ENCODE measurements at regions not wholly inside any gene's neighbourhood (a gene's known extent, or its start where the extent isn't known, plus 50 kb on each side); places are given as distances from the start of the nearest gene placed in this dataset.

DNA sequence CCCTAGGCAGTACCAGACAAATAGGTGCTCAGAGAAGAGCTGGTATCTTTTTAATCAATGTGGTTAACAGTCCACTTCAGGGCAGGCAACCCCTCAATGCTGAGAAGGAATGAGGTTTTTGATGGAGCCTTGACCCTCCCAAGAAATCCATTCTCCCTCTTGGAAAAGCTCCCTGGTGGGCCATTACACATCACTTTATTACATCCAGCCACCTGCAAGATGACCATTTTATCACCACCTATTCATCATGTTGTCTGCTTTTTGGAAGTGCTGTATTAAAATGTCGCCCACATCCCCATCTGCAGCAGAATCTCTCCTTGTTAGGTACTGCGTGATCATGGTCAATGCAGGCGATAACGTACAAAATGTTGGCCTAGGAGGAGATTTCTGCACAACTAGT is 614.7 kb upstream of the TMEM132C start:
- no peaks in the 10 kb centered on the region for H3K36me3 Mint-ChIP-seq (ENCODE audit: insufficient read depth)
- no peaks in the 10 kb centered on the region for H3K27me3 Mint-ChIP-seq
- no peak overlapping the region for H3K4me3 Mint-ChIP-seq (ENCODE audit: low read depth)
- H3K27ac Mint-ChIP-seq = no peak overlapping the region
- DNase-seq (ENCODE audit: low spot score, unreplicated experiment) = no peak
- TF ChIP-seq, protein P1, sequence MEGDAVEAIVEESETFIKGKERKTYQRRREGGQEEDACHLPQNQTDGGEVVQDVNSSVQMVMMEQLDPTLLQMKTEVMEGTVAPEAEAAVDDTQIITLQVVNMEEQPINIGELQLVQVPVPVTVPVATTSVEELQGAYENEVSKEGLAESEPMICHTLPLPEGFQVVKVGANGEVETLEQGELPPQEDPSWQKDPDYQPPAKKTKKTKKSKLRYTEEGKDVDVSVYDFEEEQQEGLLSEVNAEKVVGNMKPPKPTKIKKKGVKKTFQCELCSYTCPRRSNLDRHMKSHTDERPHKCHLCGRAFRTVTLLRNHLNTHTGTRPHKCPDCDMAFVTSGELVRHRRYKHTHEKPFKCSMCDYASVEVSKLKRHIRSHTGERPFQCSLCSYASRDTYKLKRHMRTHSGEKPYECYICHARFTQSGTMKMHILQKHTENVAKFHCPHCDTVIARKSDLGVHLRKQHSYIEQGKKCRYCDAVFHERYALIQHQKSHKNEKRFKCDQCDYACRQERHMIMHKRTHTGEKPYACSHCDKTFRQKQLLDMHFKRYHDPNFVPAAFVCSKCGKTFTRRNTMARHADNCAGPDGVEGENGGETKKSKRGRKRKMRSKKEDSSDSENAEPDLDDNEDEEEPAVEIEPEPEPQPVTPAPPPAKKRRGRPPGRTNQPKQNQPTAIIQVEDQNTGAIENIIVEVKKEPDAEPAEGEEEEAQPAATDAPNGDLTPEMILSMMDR (IDR thresholded peaks at IDR 0.05; ENCODE audit: unreplicated experiment) = no peak
- H3K9me3 Mint-ChIP-seq (ENCODE audit: low read depth) = no peaks in the 10 kb centered on the region
- H3K4me1 Mint-ChIP-seq (ENCODE audit: low read depth) = no peaks in the 10 kb centered on the region

DNA sequence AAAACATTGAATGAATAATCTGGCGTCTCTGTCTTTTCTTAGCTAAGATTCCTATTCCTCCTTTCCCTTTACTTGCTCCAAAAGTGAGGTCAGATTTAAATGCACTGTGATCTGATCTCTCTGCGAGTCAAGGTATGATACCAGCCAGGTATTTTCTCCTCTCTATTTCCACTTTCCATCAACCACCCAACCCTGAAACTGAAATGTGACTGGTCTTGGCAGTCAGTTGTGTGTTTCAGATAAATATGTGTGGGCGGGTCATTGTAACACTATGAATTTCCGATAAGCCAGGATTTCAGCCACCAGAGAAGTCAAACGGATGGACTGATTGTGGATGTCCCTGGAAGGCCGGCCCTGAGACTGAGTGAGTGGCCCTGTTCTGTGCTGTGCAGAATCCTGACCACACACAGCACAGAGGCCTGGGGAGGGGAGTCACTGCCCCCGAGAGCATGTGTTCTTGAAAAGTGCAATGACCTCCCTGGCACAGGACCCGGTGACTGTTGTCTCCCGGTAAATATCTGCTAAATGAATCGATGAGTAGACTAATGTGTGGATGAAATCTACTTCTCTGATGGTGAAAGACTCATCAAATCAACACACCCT is 612.5 kb upstream of the TMEM132C start:
- H3K27me3 Mint-ChIP-seq = no peaks in the 10 kb centered on the region
- DNase-seq (ENCODE audit: low spot score, unreplicated experiment) = no peak
- H3K9me3 Mint-ChIP-seq (ENCODE audit: low read depth) = no peaks in the 10 kb centered on the region
- H3K27ac Mint-ChIP-seq = no peak overlapping the region
- H3K36me3 Mint-ChIP-seq (ENCODE audit: insufficient read depth) = no peaks in the 10 kb centered on the region
- no peak overlapping the region for H3K4me3 Mint-ChIP-seq (ENCODE audit: low read depth)
- no peaks in the 10 kb centered on the region for H3K4me1 Mint-ChIP-seq (ENCODE audit: low read depth)
- TF ChIP-seq, protein P1 (IDR thresholded peaks at IDR 0.05; ENCODE audit: unreplicated experiment) = no peak

DNA sequence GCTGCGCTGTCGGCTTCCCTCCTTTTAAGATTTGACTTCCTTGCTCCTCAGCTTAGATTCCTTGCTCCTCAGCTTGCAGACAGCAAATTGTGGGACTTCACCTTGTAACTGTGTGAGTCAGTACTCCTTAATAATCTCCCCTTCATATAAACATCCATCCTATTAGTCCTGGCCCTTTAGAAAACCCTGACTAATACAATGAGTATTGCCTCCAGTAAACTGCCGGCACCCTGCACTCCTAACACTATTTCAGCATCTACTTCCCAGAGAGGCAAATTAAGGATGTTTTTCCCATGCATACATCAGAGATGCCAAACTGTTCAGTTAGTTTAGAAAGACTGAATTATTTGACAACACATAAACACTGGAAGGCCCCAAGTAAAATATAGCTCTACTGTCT is 611.3 kb upstream of the TMEM132C start:
- TF ChIP-seq, protein P1 (IDR thresholded peaks at IDR 0.05; ENCODE audit: unreplicated experiment) = no peak
- no peak for DNase-seq (ENCODE audit: low spot score, unreplicated experiment)
- H3K27ac Mint-ChIP-seq = no peak overlapping the region
- no peaks in the 10 kb centered on the region for H3K4me1 Mint-ChIP-seq (ENCODE audit: low read depth)
- H3K4me3 Mint-ChIP-seq (ENCODE audit: low read depth) = no peak overlapping the region
- H3K27me3 Mint-ChIP-seq = no peaks in the 10 kb centered on the region
- H3K36me3 Mint-ChIP-seq (ENCODE audit: insufficient read depth) = no peaks in the 10 kb centered on the region
- H3K9me3 Mint-ChIP-seq (ENCODE audit: low read depth) = no peaks in the 10 kb centered on the region

DNA sequence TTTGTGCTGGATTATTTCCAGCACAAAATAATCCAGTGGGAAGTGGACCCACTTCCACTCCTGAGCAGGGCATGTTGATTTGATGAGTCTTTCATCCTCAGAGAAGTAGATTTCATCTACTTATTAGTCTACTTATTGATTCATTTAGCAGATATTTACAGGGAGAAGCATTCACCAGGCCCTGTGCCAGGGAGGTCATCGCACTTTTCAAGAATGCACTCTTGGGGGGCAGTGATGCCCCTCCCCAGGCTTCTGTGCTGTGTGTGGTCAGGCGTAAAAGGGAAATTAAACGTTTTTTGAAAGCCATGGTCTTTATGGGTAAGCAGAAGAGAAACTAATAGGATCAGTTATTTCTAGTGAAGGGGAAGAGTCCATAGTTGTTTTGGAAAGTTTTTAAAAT is 610.7 kb upstream of the TMEM132C start:
- TF ChIP-seq, protein P1 (IDR thresholded peaks at IDR 0.05; ENCODE audit: unreplicated experiment) = no peak
- no peak overlapping the region for H3K4me3 Mint-ChIP-seq (ENCODE audit: low read depth)
- H3K9me3 Mint-ChIP-seq (ENCODE audit: low read depth) = no peaks in the 10 kb centered on the region
- no peaks in the 10 kb centered on the region for H3K4me1 Mint-ChIP-seq (ENCODE audit: low read depth)
- no peaks in the 10 kb centered on the region for H3K36me3 Mint-ChIP-seq (ENCODE audit: insufficient read depth)
- peaks cover 3% of the 10 kb centered on the region for H3K27me3 Mint-ChIP-seq
- DNase-seq (ENCODE audit: low spot score, unreplicated experiment) = no peak
- H3K27ac Mint-ChIP-seq = no peak overlapping the region

DNA sequence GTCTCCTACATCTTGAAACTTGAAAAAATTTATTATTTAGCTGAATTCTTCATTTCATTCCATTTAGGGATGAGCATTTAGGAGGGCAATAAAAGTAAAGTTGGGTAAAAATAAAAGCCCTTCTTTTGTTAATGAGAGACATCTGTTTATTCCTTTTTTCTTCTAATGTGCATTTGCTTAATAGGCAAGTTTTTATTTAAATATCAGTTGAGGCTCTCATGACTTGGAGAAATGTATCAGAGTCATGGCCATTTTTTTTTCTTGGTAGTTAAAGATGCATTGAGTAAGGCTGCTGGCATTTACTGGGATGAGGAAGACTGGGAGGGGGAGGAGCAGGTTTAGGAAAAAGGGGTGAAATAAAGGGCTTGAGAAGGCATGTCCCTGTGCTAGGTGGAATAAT is 609.9 kb upstream of the TMEM132C start:
- Mint-ChIP-seq H3K27me3 (peaks cover 3% of the 10 kb centered on the region), H3K27ac (no peak overlapping the region), H3K4me3 (ENCODE audit: low read depth) (no peak overlapping the region), H3K9me3 (ENCODE audit: low read depth) (no peaks in the 10 kb centered on the region), H3K4me1 (ENCODE audit: low read depth) (no peaks in the 10 kb centered on the region), H3K36me3 (ENCODE audit: insufficient read depth) (no peaks in the 10 kb centered on the region)
- DNase-seq (ENCODE audit: low spot score, unreplicated experiment) = no peak
- TF ChIP-seq, protein P1 (IDR thresholded peaks at IDR 0.05; ENCODE audit: unreplicated experiment) = no peak

Data from progenitor cell of endocrine pancreas (in vitro differentiated cells).